OCI-LY7 (cell line): ENCODE measurements at regions not wholly inside any gene's neighbourhood (a gene's known extent, or its start where the extent isn't known, plus 50 kb on each side); places are given as distances from the start of the nearest gene placed in this dataset.

Experiments used
- EZH2phosphoT487 ChIP-seq: fragments of 200-600 bp; sonication (generic); IDR thresholded peaks from 2 replicates; pipeline ENCODE4 v1.6.1; 2018; ENCODE audit warnings: low read depth, borderline replicate concordance, mild to moderate bottlenecking, mixed run types, antibody characterized with exemption, low read length, moderate library complexity, mixed read lengths
- TF ChIP-seq, protein P1 (sequence below): fragments of 200-600 bp; sonication (generic); conservative IDR thresholded peaks from 2 replicates; pipeline ENCODE4 v1.5.1; 2014; ENCODE audit warnings: mild to moderate bottlenecking, antibody characterized with exemption, low read length, moderate library complexity, mixed read lengths

DNA sequence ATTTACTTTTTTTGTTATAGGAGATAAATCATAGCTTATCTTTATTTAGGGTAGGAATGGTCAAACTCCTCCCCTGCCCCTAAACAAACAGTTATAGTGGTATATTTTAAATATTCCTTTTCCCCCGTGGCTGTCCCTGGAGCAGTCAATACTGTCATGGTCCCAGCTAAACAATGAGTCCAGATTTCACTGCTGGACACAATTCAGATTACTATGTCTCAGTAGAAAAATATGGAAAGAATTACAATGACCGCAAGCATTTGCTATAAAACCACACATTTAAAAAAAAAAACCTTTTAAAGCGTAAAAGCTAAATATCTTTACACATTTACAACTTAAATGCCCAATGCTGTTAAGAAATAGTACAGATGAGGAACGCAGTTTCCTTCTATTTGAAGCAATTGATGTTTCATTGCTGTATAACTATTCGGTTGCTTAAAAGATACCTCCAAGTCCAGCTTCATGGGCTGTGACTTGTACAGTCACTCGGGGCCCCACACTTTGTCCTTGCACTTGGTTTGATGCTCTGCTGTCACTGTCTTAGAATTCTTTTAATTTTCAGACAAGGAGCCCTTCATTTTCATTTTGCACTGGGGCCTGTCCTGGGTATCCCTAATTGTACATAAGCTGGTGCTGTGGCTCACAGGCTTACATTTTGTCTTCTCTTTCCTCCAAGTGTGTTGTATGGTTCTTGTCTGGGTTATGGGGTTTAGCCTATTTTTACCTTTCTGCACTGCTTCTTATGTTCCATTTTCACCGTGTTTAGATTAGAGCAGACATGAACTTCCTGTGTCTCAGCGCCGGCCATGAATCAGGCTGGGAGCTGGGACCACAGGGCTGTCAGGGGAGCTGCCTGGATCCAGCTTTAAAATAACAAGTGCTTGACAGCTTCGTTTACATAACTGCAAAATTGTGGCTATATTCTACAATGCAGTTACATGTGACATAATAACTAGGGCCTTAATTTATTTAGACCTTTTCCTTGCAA is 530.2 kb upstream of the FZD8 start:
- TF ChIP-seq, protein P1, sequence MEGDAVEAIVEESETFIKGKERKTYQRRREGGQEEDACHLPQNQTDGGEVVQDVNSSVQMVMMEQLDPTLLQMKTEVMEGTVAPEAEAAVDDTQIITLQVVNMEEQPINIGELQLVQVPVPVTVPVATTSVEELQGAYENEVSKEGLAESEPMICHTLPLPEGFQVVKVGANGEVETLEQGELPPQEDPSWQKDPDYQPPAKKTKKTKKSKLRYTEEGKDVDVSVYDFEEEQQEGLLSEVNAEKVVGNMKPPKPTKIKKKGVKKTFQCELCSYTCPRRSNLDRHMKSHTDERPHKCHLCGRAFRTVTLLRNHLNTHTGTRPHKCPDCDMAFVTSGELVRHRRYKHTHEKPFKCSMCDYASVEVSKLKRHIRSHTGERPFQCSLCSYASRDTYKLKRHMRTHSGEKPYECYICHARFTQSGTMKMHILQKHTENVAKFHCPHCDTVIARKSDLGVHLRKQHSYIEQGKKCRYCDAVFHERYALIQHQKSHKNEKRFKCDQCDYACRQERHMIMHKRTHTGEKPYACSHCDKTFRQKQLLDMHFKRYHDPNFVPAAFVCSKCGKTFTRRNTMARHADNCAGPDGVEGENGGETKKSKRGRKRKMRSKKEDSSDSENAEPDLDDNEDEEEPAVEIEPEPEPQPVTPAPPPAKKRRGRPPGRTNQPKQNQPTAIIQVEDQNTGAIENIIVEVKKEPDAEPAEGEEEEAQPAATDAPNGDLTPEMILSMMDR, result no peak
- TF ChIP-seq EZH2phosphoT487, result no peak
